ENCODE measurements at regions not wholly inside any gene's neighbourhood (a gene's known extent, or its start where the extent isn't known, plus 50 kb on each side); places are given as distances from the start of the nearest gene placed in this dataset.

DNA sequence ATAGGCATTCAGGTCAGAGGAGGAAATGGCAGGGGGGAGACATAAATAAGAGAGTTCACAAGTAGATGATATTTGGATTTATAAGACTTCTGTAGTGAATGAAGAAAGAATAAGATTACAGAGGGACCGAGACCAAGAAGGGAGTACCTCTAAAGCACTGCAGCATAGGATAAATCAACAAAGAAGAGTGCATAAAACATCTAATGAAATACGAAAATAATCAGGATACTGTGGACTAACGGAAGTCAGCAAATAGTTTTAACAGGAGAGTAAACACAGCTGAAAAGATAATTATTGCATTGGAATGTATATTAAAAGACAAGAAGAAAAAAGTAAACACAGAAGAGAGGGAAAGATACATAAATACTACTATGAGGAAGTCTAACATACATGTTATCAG is 921.9 kb upstream of the PRMT6 start:
- Histone ChIP-seq H3K4me2 (ENCODE audit: insufficient read depth, low read length) (no peak overlapping the region), H4K20me1 (replicated peaks; ENCODE audit: control insufficient read depth, extremely low read depth, insufficient read depth, low read length) (no peaks in the 10 kb centered on the region), H2AFZ (ENCODE audit: low read depth, low read length) (no peak overlapping the region), H3K27me3 (ENCODE audit: control insufficient read depth in 2 of 2, insufficient read depth in 2 of 2, low read length in 2 of 2) (no peaks in the 10 kb centered on the region), H3K9me1 (replicated peaks; ENCODE audit: control insufficient read depth, extremely low read depth, insufficient read depth, low read length) (no peaks in the 10 kb centered on the region), H3K36me3 (ENCODE audit: control insufficient read depth in 2 of 2, extremely low read depth in 1 of 2, insufficient read depth in 2 of 2, low read length in 2 of 2) (no peaks in the 10 kb centered on the region), H3K9ac (replicated peaks; ENCODE audit: extremely low read depth, insufficient read depth, low read length) (no peak overlapping the region), H3K27ac (ENCODE audit: insufficient read depth, low read depth, low read length) (no peak overlapping the region), H3K4me1 (ENCODE audit: control insufficient read depth, extremely low read depth, insufficient read depth, low read length) (no peaks in the 10 kb centered on the region), H3K4me3 (replicated peaks in 1 of 3; ENCODE audit: insufficient read depth in 1 of 3, low read depth in 1 of 3, low read length in 3 of 3) (no peak overlapping the region), H3K9me3 (replicated peaks; ENCODE audit: control insufficient read depth, insufficient read depth, low read length) (no peaks in the 10 kb centered on the region), H3K79me2 (ENCODE audit: control insufficient read depth, insufficient read depth, low read length) (no peaks in the 10 kb centered on the region)
- dilution Hi-C loops (cut with MboI; ENCODE audit: extremely low pct_ligation_motif_present, low sequenced_read_pairs): no loop called here
- ChIA-PET CTCF (no interaction called here), POLR2A (no interaction called here)
- TF ChIP-seq, protein P1, sequence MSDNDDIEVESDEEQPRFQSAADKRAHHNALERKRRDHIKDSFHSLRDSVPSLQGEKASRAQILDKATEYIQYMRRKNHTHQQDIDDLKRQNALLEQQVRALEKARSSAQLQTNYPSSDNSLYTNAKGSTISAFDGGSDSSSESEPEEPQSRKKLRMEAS (IDR thresholded peaks at IDR 0.05; ENCODE audit: insufficient read depth, insufficient read length): no peak
- no TSS peak for BruUV-seq (replicated peaks)
- DNase-seq (ENCODE audit: low read depth, low spot score) (no peak), FAIRE-seq (no peak)
- intact Hi-C loops (cut with micrococcal nuclease): no loop called here

DNA sequence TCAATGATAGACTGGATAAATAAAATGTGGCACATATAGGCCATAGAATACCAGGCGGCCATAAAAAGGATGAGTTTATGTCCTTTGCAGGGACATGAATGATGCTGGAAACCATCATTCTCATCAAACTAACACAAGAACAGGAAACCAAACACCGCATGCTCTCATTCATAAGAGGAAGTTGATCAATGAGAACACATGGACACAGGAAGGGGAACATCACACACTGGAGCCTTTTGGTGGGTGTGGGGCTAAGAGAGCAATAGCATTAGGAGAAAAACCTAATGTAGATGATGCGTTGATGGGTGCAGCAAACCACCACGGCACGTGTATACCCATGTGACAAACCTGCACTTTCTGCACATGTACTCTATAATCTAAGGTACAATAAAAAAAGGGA is 883.4 kb upstream of the PRMT6 start:
- H3K9me3 ChIP-seq (replicated peaks; ENCODE audit: control insufficient read depth, insufficient read depth, low read length): no peaks in the 10 kb centered on the region
- no peaks in the 10 kb centered on the region for H3K36me3 ChIP-seq (ENCODE audit: control insufficient read depth in 2 of 2, extremely low read depth in 1 of 2, insufficient read depth in 2 of 2, low read length in 2 of 2)
- no peaks in the 10 kb centered on the region for H3K27me3 ChIP-seq (ENCODE audit: control insufficient read depth in 2 of 2, insufficient read depth in 2 of 2, low read length in 2 of 2)
- no peak overlapping the region for H2AFZ ChIP-seq (ENCODE audit: low read depth, low read length)
- no peaks in the 10 kb centered on the region for H3K4me1 ChIP-seq (ENCODE audit: control insufficient read depth, extremely low read depth, insufficient read depth, low read length)
- no peak overlapping the region for H3K4me2 ChIP-seq (ENCODE audit: insufficient read depth, low read length)
- FAIRE-seq: no peak
- POLR2A ChIA-PET: no interaction called here
- no peaks in the 10 kb centered on the region for H4K20me1 ChIP-seq (replicated peaks; ENCODE audit: control insufficient read depth, extremely low read depth, insufficient read depth, low read length)
- H3K9me1 ChIP-seq (replicated peaks; ENCODE audit: control insufficient read depth, extremely low read depth, insufficient read depth, low read length): no peaks in the 10 kb centered on the region
- no peaks in the 10 kb centered on the region for H3K79me2 ChIP-seq (ENCODE audit: control insufficient read depth, insufficient read depth, low read length)
- no peak for TF ChIP-seq MYC (IDR thresholded peaks at IDR 0.05; ENCODE audit: low read depth, low read length)
- TF ChIP-seq POLR2A (IDR thresholded peaks at IDR 0.05; ENCODE audit: low read depth, low read length): no peak
- TF ChIP-seq FOS (IDR thresholded peaks at IDR 0.05; ENCODE audit: borderline replicate concordance, insufficient read depth, low read length): no peak
- no peak for TF ChIP-seq GATA2 (IDR thresholded peaks at IDR 0.05; ENCODE audit: insufficient read depth, insufficient read length, low read depth, low read length)
- TF ChIP-seq, protein P1 (IDR thresholded peaks at IDR 0.05; ENCODE audit: insufficient read depth, insufficient read length): no peak
- no peak for TF ChIP-seq JUN (IDR thresholded peaks at IDR 0.05; ENCODE audit: borderline replicate concordance, insufficient read depth, insufficient read length, low read depth)
- TF ChIP-seq EZH2 (IDR thresholded peaks at IDR 0.05; ENCODE audit: borderline replicate concordance, low read depth, low read length, severe bottlenecking): no peak
- no peak for TF ChIP-seq CTCF (IDR thresholded peaks at IDR 0.05; ENCODE audit: extremely low read depth in 1 of 2, insufficient read depth in 1 of 2, low read depth in 1 of 2, low read length in 2 of 2)
- no peak for TF ChIP-seq POLR2AphosphoS5 (IDR thresholded peaks at IDR 0.05; ENCODE audit: insufficient read depth, low read depth, low read length)
- DNase-seq (ENCODE audit: low read depth, low spot score): no peak
- dilution Hi-C loops (cut with MboI; ENCODE audit: extremely low pct_ligation_motif_present, low sequenced_read_pairs) (no loop called here), intact Hi-C loops (cut with micrococcal nuclease) (no loop called here)
- H3K27ac ChIP-seq (ENCODE audit: insufficient read depth, low read depth, low read length): no peak overlapping the region
- H3K9ac ChIP-seq (replicated peaks; ENCODE audit: extremely low read depth, insufficient read depth, low read length): no peak overlapping the region
- CTCF ChIA-PET: no interaction called here
- no peak overlapping the region for H3K4me3 ChIP-seq (replicated peaks in 1 of 3; ENCODE audit: insufficient read depth in 1 of 3, low read depth in 1 of 3, low read length in 3 of 3)
- BruUV-seq (replicated peaks): no TSS peak

All from endothelial cell of umbilical vein (primary cell).